ENCODE measurements at regions not wholly inside any gene's neighbourhood (a gene's known extent, or its start where the extent isn't known, plus 50 kb on each side); places are given as distances from the start of the nearest gene placed in this dataset.

GRCh38 chr5:163755505-163755904 lies 250.1 kb downstream of the MAT2B start:
- Histone ChIP-seq H3K27ac (ENCODE audit: low read length) (no peak overlapping the region), H3K9ac (ENCODE audit: low read length) (no peak overlapping the region), H3K79me2 (replicated peaks; ENCODE audit: insufficient read depth, low read length) (no peaks in the 10 kb centered on the region), H3K4me2 (ENCODE audit: low read length) (no peak overlapping the region), H3K9me2 (ENCODE audit: insufficient read depth, low read length) (no peaks in the 10 kb centered on the region), H2AFZ (ENCODE audit: low read depth, low read length) (no peak overlapping the region), H4K20me1 (ENCODE audit: insufficient read depth) (no peaks in the 10 kb centered on the region), H3F3A (ENCODE audit: insufficient read depth, low read length, poor library complexity, severe bottlenecking) (no peaks in the 10 kb centered on the region), H3K9me3 (ENCODE audit: low read length) (no peaks in the 10 kb centered on the region), H3K4me3 (ENCODE audit: low read length) (no peak overlapping the region), H3K27me3 (ENCODE audit: insufficient read depth, low read depth, low read length) (no peaks in the 10 kb centered on the region), H3K36me3 (ENCODE audit: insufficient read depth, low read length) (no peaks in the 10 kb centered on the region)
- TF ChIP-seq, protein P1, sequence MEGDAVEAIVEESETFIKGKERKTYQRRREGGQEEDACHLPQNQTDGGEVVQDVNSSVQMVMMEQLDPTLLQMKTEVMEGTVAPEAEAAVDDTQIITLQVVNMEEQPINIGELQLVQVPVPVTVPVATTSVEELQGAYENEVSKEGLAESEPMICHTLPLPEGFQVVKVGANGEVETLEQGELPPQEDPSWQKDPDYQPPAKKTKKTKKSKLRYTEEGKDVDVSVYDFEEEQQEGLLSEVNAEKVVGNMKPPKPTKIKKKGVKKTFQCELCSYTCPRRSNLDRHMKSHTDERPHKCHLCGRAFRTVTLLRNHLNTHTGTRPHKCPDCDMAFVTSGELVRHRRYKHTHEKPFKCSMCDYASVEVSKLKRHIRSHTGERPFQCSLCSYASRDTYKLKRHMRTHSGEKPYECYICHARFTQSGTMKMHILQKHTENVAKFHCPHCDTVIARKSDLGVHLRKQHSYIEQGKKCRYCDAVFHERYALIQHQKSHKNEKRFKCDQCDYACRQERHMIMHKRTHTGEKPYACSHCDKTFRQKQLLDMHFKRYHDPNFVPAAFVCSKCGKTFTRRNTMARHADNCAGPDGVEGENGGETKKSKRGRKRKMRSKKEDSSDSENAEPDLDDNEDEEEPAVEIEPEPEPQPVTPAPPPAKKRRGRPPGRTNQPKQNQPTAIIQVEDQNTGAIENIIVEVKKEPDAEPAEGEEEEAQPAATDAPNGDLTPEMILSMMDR (IDR thresholded peaks at IDR 0.05; ENCODE audit: poor library complexity, severe bottlenecking), result no peak

DNA sequence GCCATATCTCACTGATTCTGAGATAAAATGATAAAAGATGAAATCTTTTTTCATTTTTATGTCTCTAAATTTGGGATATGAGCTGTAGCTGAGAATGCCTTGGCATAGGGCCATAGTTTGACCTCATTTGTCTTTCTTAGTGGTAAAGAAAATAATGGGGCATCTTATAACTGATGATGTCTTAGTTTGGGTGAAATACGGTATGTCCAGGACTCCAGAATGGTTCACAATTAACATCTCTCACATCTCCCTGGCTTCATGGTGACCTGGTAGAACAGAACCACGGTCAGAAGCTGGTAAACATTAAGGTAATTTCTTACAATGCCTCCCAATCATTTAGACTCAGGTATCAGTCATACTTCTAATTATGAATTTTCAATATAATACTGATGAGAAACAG lies 250.8 kb downstream of the MAT2B start:
- H3K36me3 ChIP-seq (ENCODE audit: insufficient read depth, low read length), result no peaks in the 10 kb centered on the region
- no peaks in the 10 kb centered on the region for H3K9me3 ChIP-seq (ENCODE audit: low read length)
- no peak overlapping the region for H3K4me3 ChIP-seq (ENCODE audit: low read length)
- no peaks in the 10 kb centered on the region for H4K20me1 ChIP-seq (ENCODE audit: insufficient read depth)
- H2AFZ ChIP-seq (ENCODE audit: low read depth, low read length), result no peak overlapping the region
- no peak overlapping the region for H3K27ac ChIP-seq (ENCODE audit: low read length)
- H3K79me2 ChIP-seq (replicated peaks; ENCODE audit: insufficient read depth, low read length), result no peaks in the 10 kb centered on the region
- TF ChIP-seq TAF1 (IDR thresholded peaks at IDR 0.05; ENCODE audit: low read depth) (no peak), EZH2 (IDR thresholded peaks at IDR 0.05; ENCODE audit: borderline replicate concordance, insufficient read depth, low read length, poor library complexity, severe bottlenecking) (no peak), POLR2AphosphoS5 (IDR thresholded peaks at IDR 0.05) (no peak), RAD21 (conservative IDR thresholded peaks at IDR 0.05) (no peak), SMC3 (conservative IDR thresholded peaks at IDR 0.05; ENCODE audit: poor library complexity) (no peak), REST (IDR thresholded peaks at IDR 0.05; ENCODE audit: borderline replicate concordance) (no peak), MXI1 (conservative IDR thresholded peaks at IDR 0.05; ENCODE audit: poor library complexity, severe bottlenecking) (no peak), EP300 (conservative IDR thresholded peaks at IDR 0.05; ENCODE audit: poor library complexity, severe bottlenecking) (no peak)
- TF ChIP-seq, protein P1 (IDR thresholded peaks at IDR 0.05; ENCODE audit: poor library complexity, severe bottlenecking), result no peak
- no peaks in the 10 kb centered on the region for H3K9me2 ChIP-seq (ENCODE audit: insufficient read depth, low read length)
- H3K9ac ChIP-seq (ENCODE audit: low read length), result no peak overlapping the region
- H3F3A ChIP-seq (ENCODE audit: insufficient read depth, low read length, poor library complexity, severe bottlenecking), result no peaks in the 10 kb centered on the region
- H3K4me2 ChIP-seq (ENCODE audit: low read length), result no peak overlapping the region
- no peaks in the 10 kb centered on the region for H3K27me3 ChIP-seq (ENCODE audit: insufficient read depth, low read depth, low read length)
